RWPE1 (cell line): ENCODE measurements at regions not wholly inside any gene's neighbourhood (a gene's known extent, or its start where the extent isn't known, plus 50 kb on each side); places are given as distances from the start of the nearest gene placed in this dataset.

Experiments
- CTCF ChIA-PET: fragments of 350-600 bp; sonication (Branson Sonifier 250); formaldehyde crosslinking; extraction: SDS; loops from one replicate; lab custom pipeline; 2021; lab: Yijun Ruan, JAX
- POLR2A ChIA-PET: fragments of 400-600 bp; formaldehyde crosslinking; extraction: SDS; loops from one replicate; lab custom pipeline; 2020; ENCODE audit warnings: antibody characterized with exemption; ENCODE audit not compliant: low non-redundant PET; lab: Yijun Ruan, JAX
- DNase-seq: peaks from one replicate; pipeline ENCODE4 v3.0.0; 2012; ENCODE audit warnings: low spot score
- H3K27ac ChIP-seq: fragments of 450-650 bp; 2 replicates; pipeline ENCODE4 v1.5.1; 2017
- CTCF ChIP-seq: fragments of 450-650 bp; conservative IDR thresholded peaks from 2 replicates; pipeline ENCODE4 v1.5.1; 2017; ENCODE audit warnings: low read depth, mild to moderate bottlenecking

DNA sequence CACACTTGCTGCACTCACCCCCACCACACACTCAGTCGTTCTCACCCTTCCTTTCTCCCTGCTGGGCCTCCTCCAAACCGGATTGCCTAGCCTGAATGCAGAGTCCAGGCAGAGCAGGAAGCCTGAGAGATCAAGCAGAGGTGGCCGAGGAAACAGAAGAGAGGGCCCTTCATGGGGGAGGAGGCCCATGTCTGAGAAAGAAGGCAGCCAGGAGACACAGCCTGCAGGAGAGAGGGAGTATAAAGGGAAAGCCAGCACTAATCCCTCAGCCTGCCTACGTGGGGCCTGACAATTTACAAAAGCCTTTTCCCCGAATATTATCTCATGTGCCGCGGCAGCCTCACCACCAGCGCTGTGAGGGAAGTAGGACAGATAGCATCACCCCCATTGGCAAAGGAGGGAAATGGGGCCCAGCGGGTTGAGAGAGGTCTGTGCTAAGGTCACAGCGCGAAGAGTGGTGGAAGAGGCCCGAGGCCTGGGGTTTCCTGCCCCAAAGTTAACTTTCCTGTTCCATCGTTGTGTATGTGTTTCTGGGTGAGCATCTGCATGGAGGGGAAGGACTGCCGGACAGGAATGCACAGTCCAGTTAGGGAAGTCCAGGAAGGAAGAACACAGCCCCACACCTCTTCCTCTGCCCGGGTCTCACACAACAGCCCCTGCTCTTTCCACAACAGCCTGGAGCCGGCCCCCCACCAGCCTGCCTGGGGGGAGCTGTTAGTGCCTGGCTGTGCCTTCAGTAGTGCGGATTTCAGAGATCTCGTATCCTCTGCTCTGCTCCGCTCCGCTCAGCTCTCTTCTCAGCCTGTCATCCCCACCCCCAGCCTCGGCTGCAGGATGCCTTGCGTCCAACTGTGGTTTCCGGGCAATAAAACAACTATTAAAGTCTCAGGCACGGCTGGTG is 50.9 kb upstream of the BCOR start:
- no peak overlapping the region for H3K27ac ChIP-seq
- ChIA-PET POLR2A (no interaction called here), CTCF (no interaction called here)
- no peak for DNase-seq
- TF ChIP-seq CTCF = no peak

- DNase-seq = no peak
- TF ChIP-seq CTCF = no peak
- CTCF ChIA-PET = no interaction called here
- POLR2A ChIA-PET = no interaction called here
- H3K27ac ChIP-seq = no peak overlapping the region
These were observed 50.2 kb upstream of the BCOR start for GRCh38 chrX:40147971-40148370.
